ES-I3 (cell line): ENCODE measurements at regions not wholly inside any gene's neighbourhood (a gene's known extent, or its start where the extent isn't known, plus 50 kb on each side); places are given as distances from the start of the nearest gene placed in this dataset.

Experiments
- H3K36me3 ChIP-seq: 2 replicates; pipeline ENCODE4 v1.6.1; 2013; ENCODE audit warnings: mild to moderate bottlenecking, low read length, control low read depth, moderate library complexity; ENCODE audit not compliant: insufficient read depth
- H3K4me1 ChIP-seq: 2 replicates; pipeline ENCODE4 v1.6.1; 2013; ENCODE audit warnings: mild to moderate bottlenecking, control low read depth, low read length; ENCODE audit not compliant: insufficient read depth
- H3K9ac ChIP-seq: 2 replicates; pipeline ENCODE4 v1.6.1; 2013; ENCODE audit warnings: low read depth, mild to moderate bottlenecking, low read length, moderate library complexity
- H3K9me3 ChIP-seq: 2 replicates; pipeline ENCODE4 v1.6.1; 2013; ENCODE audit warnings: mild to moderate bottlenecking, low read length, moderate library complexity; ENCODE audit not compliant: control insufficient read depth, insufficient read depth

GRCh38 chr5:158120760-158121159 is 261.8 kb upstream of the CLINT1 start:
- Histone ChIP-seq H3K9me3 (no peaks in the 10 kb centered on the region; the same call in 1 of the 2 replicates), H3K9ac (no peak overlapping the region), H3K36me3 (no peaks in the 10 kb centered on the region), H3K4me1 (peaks cover 7% of the 10 kb centered on the region; the same call in 1 of the 2 replicates)

- H3K36me3 ChIP-seq = no peaks in the 10 kb centered on the region
- H3K9me3 ChIP-seq = no peaks in the 10 kb centered on the region; the same call in 1 of the 2 replicates
- peaks cover 4% of the 10 kb centered on the region; the same call in 1 of the 2 replicates for H3K4me1 ChIP-seq
- no peak overlapping the region for H3K9ac ChIP-seq
These were observed 261.2 kb upstream of the CLINT1 start for GRCh38 chr5:158119961-158120723.

GRCh38 chr5:158117467-158118160 is 258.7 kb upstream of the CLINT1 start:
- no peaks in the 10 kb centered on the region for H3K9me3 ChIP-seq
- H3K4me1 ChIP-seq = no peaks in the 10 kb centered on the region
- H3K36me3 ChIP-seq = no peaks in the 10 kb centered on the region
- no peak overlapping the region for H3K9ac ChIP-seq

- no peaks in the 10 kb centered on the region for H3K4me1 ChIP-seq
- H3K9me3 ChIP-seq = no peaks in the 10 kb centered on the region
- no peaks in the 10 kb centered on the region for H3K36me3 ChIP-seq
- H3K9ac ChIP-seq = no peak overlapping the region
These were observed 258.0 kb upstream of the CLINT1 start for GRCh38 chr5:158116965-158117364.

- no peak overlapping the region for H3K9ac ChIP-seq
- no peaks in the 10 kb centered on the region for H3K4me1 ChIP-seq
- H3K9me3 ChIP-seq = no peaks in the 10 kb centered on the region
- H3K36me3 ChIP-seq = no peaks in the 10 kb centered on the region
These were observed 256.5 kb upstream of the CLINT1 start for GRCh38 chr5:158115468-158115867.

- Histone ChIP-seq H3K4me1 (no peaks in the 10 kb centered on the region), H3K36me3 (no peaks in the 10 kb centered on the region), H3K9ac (no peak overlapping the region), H3K9me3 (no peaks in the 10 kb centered on the region)
These were observed 249.2 kb upstream of the CLINT1 start for GRCh38 chr5:158108177-158108576.

- H3K4me1 ChIP-seq = no peaks in the 10 kb centered on the region
- no peaks in the 10 kb centered on the region; the same call in 1 of the 2 replicates for H3K9me3 ChIP-seq
- H3K36me3 ChIP-seq = no peaks in the 10 kb centered on the region
- H3K9ac ChIP-seq = no peak overlapping the region
These were observed 241.5 kb upstream of the CLINT1 start for GRCh38 chr5:158100373-158100888.

GRCh38 chr5:158099571-158100105 is 240.7 kb upstream of the CLINT1 start:
- Histone ChIP-seq H3K36me3 (no peaks in the 10 kb centered on the region), H3K9me3 (no peaks in the 10 kb centered on the region; the same call in 1 of the 2 replicates), H3K9ac (no peak overlapping the region), H3K4me1 (no peaks in the 10 kb centered on the region)

GRCh38 chr5:158096835-158097234 is 237.9 kb upstream of the CLINT1 start:
- Histone ChIP-seq H3K36me3 (no peaks in the 10 kb centered on the region), H3K4me1 (no peaks in the 10 kb centered on the region), H3K9me3 (no peaks in the 10 kb centered on the region; the same call in 1 of the 2 replicates), H3K9ac (no peak overlapping the region)

- Histone ChIP-seq H3K4me1 (no peaks in the 10 kb centered on the region), H3K9ac (no peak overlapping the region), H3K9me3 (no peaks in the 10 kb centered on the region), H3K36me3 (no peaks in the 10 kb centered on the region)
These were observed 227.9 kb upstream of the CLINT1 start for GRCh38 chr5:158086856-158087255.

- Histone ChIP-seq H3K4me1 (no peaks in the 10 kb centered on the region; the same call in 1 of the 2 replicates), H3K9ac (no peak overlapping the region), H3K9me3 (no peaks in the 10 kb centered on the region), H3K36me3 (no peaks in the 10 kb centered on the region)
These were observed 225.3 kb upstream of the CLINT1 start for GRCh38 chr5:158084292-158084691.

GRCh38 chr5:158082696-158083287 is 223.8 kb upstream of the CLINT1 start:
- Histone ChIP-seq H3K36me3 (no peaks in the 10 kb centered on the region), H3K9me3 (no peaks in the 10 kb centered on the region), H3K4me1 (no peaks in the 10 kb centered on the region; the same call in 1 of the 2 replicates)

GRCh38 chr5:158080112-158080511 is 221.2 kb upstream of the CLINT1 start:
- Histone ChIP-seq H3K9me3 (no peaks in the 10 kb centered on the region), H3K9ac (no peak overlapping the region), H3K4me1 (peaks cover 7% of the 10 kb centered on the region), H3K36me3 (no peaks in the 10 kb centered on the region)

More at GRCh38 chr5:158082696-158083287, 223.8 kb upstream of the CLINT1 start:
- H3K9ac ChIP-seq = no peak overlapping the region

GRCh38 chr5:158079097-158079496 is 220.2 kb upstream of the CLINT1 start:
- Histone ChIP-seq H3K36me3 (no peaks in the 10 kb centered on the region), H3K9me3 (no peaks in the 10 kb centered on the region), H3K4me1 (peaks cover 9% of the 10 kb centered on the region), H3K9ac (no peak overlapping the region)
